ENCODE measurements at regions not wholly inside any gene's neighbourhood (a gene's known extent, or its start where the extent isn't known, plus 50 kb on each side); places are given as distances from the start of the nearest gene placed in this dataset.
"Not testable (repeated sequence)": the region's sequence is repeated elsewhere in the genome, so short reads cannot be mapped to it uniquely, and the experiment has no call there.

- no peaks in the 10 kb centered on the region for H3K4me1 ChIP-seq (ENCODE audit: control insufficient read depth in 1 of 2, insufficient read depth in 1 of 2, low read depth in 1 of 2, low read length in 1 of 2)
- no peak overlapping the region for H3K27ac ChIP-seq
- no peaks in the 10 kb centered on the region for H3K27me3 ChIP-seq
- H3K36me3 ChIP-seq, result no peaks in the 10 kb centered on the region
- H3K4me3 ChIP-seq (ENCODE audit: low read depth in 1 of 2, low read length in 1 of 2), result no peak overlapping the region
- H3K9me3 ChIP-seq, result no peaks in the 10 kb centered on the region
- TF ChIP-seq CTCF (IDR thresholded peaks at IDR 0.05), result no peak
Observed at GRCh38 chr10:121380211-121380610, 218.0 kb downstream of the FGFR2 start.

GRCh38 chr10:121382029-121382520 lies 216.2 kb downstream of the FGFR2 start:
- not testable (repeated sequence) for H3K4me1 ChIP-seq (ENCODE audit: control insufficient read depth in 1 of 2, insufficient read depth in 1 of 2, low read depth in 1 of 2, low read length in 1 of 2); H3K36me3 ChIP-seq; H3K27ac ChIP-seq; H3K4me3 ChIP-seq (ENCODE audit: low read depth in 1 of 2, low read length in 1 of 2); H3K9me3 ChIP-seq; H3K27me3 ChIP-seq

GRCh38 chr10:121385136-121385535 lies 213.1 kb downstream of the FGFR2 start:
- Histone ChIP-seq H3K4me3 (ENCODE audit: low read depth in 1 of 2, low read length in 1 of 2) (no peak overlapping the region), H3K27me3 (no peaks in the 10 kb centered on the region), H3K36me3 (no peaks in the 10 kb centered on the region), H3K9me3 (no peaks in the 10 kb centered on the region), H3K4me1 (ENCODE audit: control insufficient read depth in 1 of 2, insufficient read depth in 1 of 2, low read depth in 1 of 2, low read length in 1 of 2) (no peaks in the 10 kb centered on the region), H3K27ac (no peak overlapping the region)
- TF ChIP-seq CTCF (IDR thresholded peaks at IDR 0.05), result no peak

- no peaks in the 10 kb centered on the region for H3K27me3 ChIP-seq
Observed at GRCh38 chr10:121392657-121393056, 205.6 kb downstream of the FGFR2 start.

GRCh38 chr10:121393522-121393921 lies 204.7 kb downstream of the FGFR2 start:
- Histone ChIP-seq H3K4me1 (ENCODE audit: control insufficient read depth in 1 of 2, insufficient read depth in 1 of 2, low read depth in 1 of 2, low read length in 1 of 2) (no peaks in the 10 kb centered on the region), H3K4me3 (ENCODE audit: low read depth in 1 of 2, low read length in 1 of 2) (no peak overlapping the region), H3K27ac (no peak overlapping the region), H3K9me3 (no peaks in the 10 kb centered on the region), H3K36me3 (no peaks in the 10 kb centered on the region), H3K27me3 (no peaks in the 10 kb centered on the region)
- no peak for TF ChIP-seq CTCF (IDR thresholded peaks at IDR 0.05)

More at GRCh38 chr10:121392657-121393056, 205.6 kb downstream of the FGFR2 start:
- Histone ChIP-seq H3K9me3 (no peaks in the 10 kb centered on the region), H3K4me1 (ENCODE audit: control insufficient read depth in 1 of 2, insufficient read depth in 1 of 2, low read depth in 1 of 2, low read length in 1 of 2) (no peaks in the 10 kb centered on the region), H3K36me3 (no peaks in the 10 kb centered on the region), H3K4me3 (ENCODE audit: low read depth in 1 of 2, low read length in 1 of 2) (no peak overlapping the region), H3K27ac (no peak overlapping the region)
- TF ChIP-seq CTCF (IDR thresholded peaks at IDR 0.05), result no peak

- H3K27ac ChIP-seq; H3K4me1 ChIP-seq (ENCODE audit: control insufficient read depth in 1 of 2, insufficient read depth in 1 of 2, low read depth in 1 of 2, low read length in 1 of 2); H3K9me3 ChIP-seq; H3K27me3 ChIP-seq; H3K36me3 ChIP-seq; H3K4me3 ChIP-seq (ENCODE audit: low read depth in 1 of 2, low read length in 1 of 2): not testable (repeated sequence)
Observed at GRCh38 chr10:121400507-121400906, 197.7 kb downstream of the FGFR2 start.

GRCh38 chr10:121403527-121403926 lies 194.7 kb downstream of the FGFR2 start:
- H3K27ac ChIP-seq, result no peak overlapping the region
- H3K27me3 ChIP-seq, result no peaks in the 10 kb centered on the region
- no peak for TF ChIP-seq CTCF (IDR thresholded peaks at IDR 0.05)
- H3K4me1 ChIP-seq (ENCODE audit: control insufficient read depth in 1 of 2, insufficient read depth in 1 of 2, low read depth in 1 of 2, low read length in 1 of 2), result no peaks in the 10 kb centered on the region
- H3K4me3 ChIP-seq (ENCODE audit: low read depth in 1 of 2, low read length in 1 of 2), result no peak overlapping the region
- no peaks in the 10 kb centered on the region for H3K36me3 ChIP-seq
- no peaks in the 10 kb centered on the region for H3K9me3 ChIP-seq

Data from neutrophil (primary cell).